IPS DF 6.9 (cell line): ENCODE measurements at regions not wholly inside any gene's neighbourhood (a gene's known extent, or its start where the extent isn't known, plus 50 kb on each side); places are given as distances from the start of the nearest gene placed in this dataset.

Experiments used
- DNase-seq: peaks from one replicate; pipeline ENCODE4 v3.0.0-alpha.2; 2013; ENCODE audit warnings: low read depth, low spot score
- H3K27ac ChIP-seq: one replicate; pipeline ENCODE4 v1.5.1; 2013; ENCODE audit warnings: low read length, control low read depth
- H3K27me3 ChIP-seq: 2 replicates; pipeline ENCODE4 v1.6.1; 2013; ENCODE audit warnings: mild to moderate bottlenecking, low read length; ENCODE audit not compliant: control insufficient read depth, insufficient read depth
- H3K36me3 ChIP-seq: 2 replicates; pipeline ENCODE4 v1.6.1; 2013; ENCODE audit warnings: low read length; ENCODE audit not compliant: control insufficient read depth, insufficient read depth
- H3K4me1 ChIP-seq: 2 replicates; pipeline ENCODE4 v1.6.1; 2013; ENCODE audit warnings: low read length; ENCODE audit not compliant: control insufficient read depth, insufficient read depth
- H3K4me3 ChIP-seq: 2 replicates; pipeline ENCODE4 v1.5.1; 2013; ENCODE audit warnings: mild to moderate bottlenecking, low read length
- H3K9me3 ChIP-seq: 2 replicates; pipeline ENCODE4 v1.6.1; 2013; ENCODE audit warnings: low read length, inconsistent platforms; ENCODE audit not compliant: control insufficient read depth, insufficient read depth
- WGBS: extraction: QIAGEN DNeasy Blood & Tissue Kit; methylation state at CpG from one replicate; pipeline ENCODE4 v1.1.7; 2013; ENCODE audit warnings: mixed read lengths, missing lambda C conversion rate; ENCODE audit not compliant: insufficient read length, insufficient coverage; 5-methylcytosine and 5-hydroxymethylcytosine counted together

DNA sequence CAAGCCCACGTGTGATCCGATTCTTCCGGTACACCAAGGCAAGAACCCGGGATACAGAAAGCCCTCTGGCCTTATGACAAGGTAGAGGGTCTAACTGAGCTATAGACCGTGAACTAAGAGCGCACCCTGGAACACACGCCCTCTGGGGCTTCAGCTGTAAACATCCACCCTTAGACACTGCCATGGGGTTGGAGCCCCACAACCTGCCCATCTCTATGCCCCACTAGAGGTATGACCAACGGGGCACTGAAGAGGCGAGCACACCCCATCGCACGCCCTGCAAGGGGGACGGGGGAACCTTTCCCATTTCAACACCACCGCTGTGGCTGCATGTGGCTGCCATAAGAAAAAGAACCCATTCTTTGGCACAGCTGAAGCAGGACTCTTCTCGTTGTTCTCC is 1206.0 kb upstream of the TMEM132C start:
- DNase-seq, result no peak
- Histone ChIP-seq H3K4me3 (no peak overlapping the region), H3K9me3 (no peaks in the 10 kb centered on the region; the same call in 1 of the 2 replicates), H3K4me1 (no peaks in the 10 kb centered on the region), H3K27me3 (no peaks in the 10 kb centered on the region), H3K27ac (no peak overlapping the region), H3K36me3 (no peaks in the 10 kb centered on the region)
- no CpG with 5 or more reads among the region's 14 CpGs for WGBS

DNA sequence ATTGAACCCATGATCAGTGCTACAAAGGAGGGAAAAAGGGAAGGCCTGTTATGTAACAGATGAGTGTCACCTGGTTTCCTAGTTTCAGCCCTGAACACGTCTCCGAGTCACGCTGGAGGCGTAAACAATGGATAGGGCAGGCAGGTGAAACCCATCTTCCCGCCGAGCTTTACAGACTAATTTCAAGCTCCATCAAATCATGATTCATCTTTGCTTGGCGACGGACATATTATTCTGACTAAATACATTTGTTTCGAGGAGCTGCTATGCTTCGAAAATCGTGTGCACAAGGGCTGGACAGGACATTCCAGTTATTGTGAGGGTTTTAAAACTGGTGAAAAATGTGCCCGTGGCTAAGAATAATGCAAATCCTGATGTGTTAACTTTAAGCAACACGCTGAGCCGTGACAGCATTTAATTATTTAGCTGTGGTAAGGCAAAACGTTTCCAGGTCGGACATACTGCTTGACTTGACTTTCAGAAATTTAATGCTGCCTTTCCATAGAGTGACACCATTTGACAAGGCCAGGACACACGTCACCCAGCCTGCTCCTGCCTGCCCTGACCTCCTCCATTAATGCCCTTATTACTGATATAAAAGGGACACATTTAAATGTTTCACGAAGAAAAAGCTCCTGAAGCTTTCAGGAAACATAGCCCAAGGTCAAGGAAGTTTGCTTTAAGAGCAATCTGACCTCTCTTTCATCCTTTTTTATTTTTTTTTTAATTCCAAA is 1203.5 kb upstream of the TMEM132C start:
- DNase-seq, result no peak

DNA sequence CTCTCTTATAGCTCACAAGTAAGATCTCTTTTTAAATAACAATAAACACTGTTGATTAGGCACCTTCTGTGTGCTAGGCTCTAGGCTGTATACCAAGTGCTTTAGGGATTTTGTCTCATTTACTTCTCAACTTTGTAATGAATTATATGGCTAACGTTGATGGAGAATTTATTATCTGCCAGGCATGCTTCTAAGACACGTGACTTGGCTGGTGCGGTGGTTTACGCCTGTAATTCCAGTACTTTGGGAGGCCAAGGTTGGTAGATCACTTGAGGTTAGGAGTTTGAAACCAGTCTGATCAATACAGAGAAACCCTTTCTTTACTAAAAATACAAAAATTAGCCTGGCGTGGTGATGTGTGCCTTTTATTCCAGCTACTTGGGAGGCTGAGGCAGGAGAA is 1202.8 kb upstream of the TMEM132C start:
- H3K4me3 ChIP-seq, result no peak overlapping the region
- no peak for DNase-seq
- H3K4me1 ChIP-seq, result no peaks in the 10 kb centered on the region
- no peaks in the 10 kb centered on the region for H3K36me3 ChIP-seq
- no peaks in the 10 kb centered on the region for H3K27me3 ChIP-seq
- H3K9me3 ChIP-seq, result no peaks in the 10 kb centered on the region; the same call in 1 of the 2 replicates
- no peak overlapping the region for H3K27ac ChIP-seq
- WGBS, result no CpG with 5 or more reads among the region's 5 CpGs

More for the DNA sequence above, 1203.5 kb upstream of the TMEM132C start:
- Histone ChIP-seq H3K4me1 (no peaks in the 10 kb centered on the region), H3K4me3 (no peak overlapping the region), H3K36me3 (no peaks in the 10 kb centered on the region), H3K27me3 (no peaks in the 10 kb centered on the region), H3K27ac (no peak overlapping the region), H3K9me3 (no peaks in the 10 kb centered on the region; the same call in 1 of the 2 replicates)
- WGBS, result no CpG with 5 or more reads among the region's 18 CpGs

DNA sequence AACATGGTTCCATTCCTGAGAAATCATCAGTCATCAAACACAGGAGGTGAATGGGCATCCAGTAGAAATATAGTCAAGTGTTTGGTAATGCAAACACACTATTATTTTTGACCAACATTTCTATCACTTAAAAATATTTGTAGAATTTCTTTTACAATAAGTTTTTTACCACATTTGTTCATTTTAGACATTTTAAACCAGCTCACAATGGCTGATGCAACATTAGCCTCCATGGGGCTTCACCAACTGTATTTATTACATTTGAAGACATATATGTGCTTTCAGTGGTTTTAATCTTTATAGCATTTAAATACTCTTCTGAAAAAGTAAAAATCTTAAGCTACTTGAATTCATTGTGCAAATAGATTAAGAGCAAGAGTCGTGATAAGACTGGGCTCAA is 1201.4 kb upstream of the TMEM132C start:
- H3K4me1 ChIP-seq, result no peaks in the 10 kb centered on the region
- H3K27me3 ChIP-seq, result no peaks in the 10 kb centered on the region
- no peaks in the 10 kb centered on the region for H3K36me3 ChIP-seq
- no CpG with 5 or more reads among the region's 1 CpG for WGBS
- peaks cover 3% of the 10 kb centered on the region for H3K9me3 ChIP-seq
- no peak overlapping the region for H3K27ac ChIP-seq
- no peak overlapping the region for H3K4me3 ChIP-seq
- DNase-seq, result no peak

DNA sequence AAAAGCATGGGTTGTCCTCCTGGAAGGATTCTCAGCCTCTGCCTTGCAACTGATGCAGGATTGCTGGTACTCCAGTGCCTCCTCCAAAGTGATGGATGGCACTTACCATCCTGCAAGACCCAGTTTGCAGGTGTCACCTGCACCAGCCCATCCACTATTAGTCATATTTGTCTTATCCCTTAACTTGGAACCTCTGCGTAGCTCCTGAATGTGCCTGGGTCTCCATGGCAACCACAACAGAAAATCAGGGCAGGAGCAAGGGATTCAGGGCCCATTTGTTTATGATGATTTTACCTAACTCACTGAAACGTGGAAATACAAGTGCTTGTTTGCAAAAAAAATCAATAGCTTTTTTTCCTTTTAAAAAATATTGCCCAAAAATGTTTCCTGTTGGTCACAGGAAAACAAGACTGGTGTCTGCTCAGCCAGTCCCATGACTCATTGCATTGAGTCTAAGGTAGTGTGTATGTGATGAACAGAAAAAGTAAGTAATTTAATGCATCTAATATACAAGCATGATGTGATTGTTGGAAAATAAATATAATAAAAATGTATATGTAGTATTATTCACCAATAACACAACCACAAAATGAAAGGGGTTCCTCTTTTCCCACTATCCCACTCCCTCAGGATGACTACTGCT is 1196.3 kb upstream of the TMEM132C start:
- no CpG with 5 or more reads among the region's 2 CpGs for WGBS
- Histone ChIP-seq H3K4me1 (no peaks in the 10 kb centered on the region), H3K27me3 (no peaks in the 10 kb centered on the region), H3K9me3 (peaks cover 3% of the 10 kb centered on the region), H3K27ac (no peak overlapping the region), H3K4me3 (no peak overlapping the region), H3K36me3 (no peaks in the 10 kb centered on the region)
- no peak for DNase-seq

DNA sequence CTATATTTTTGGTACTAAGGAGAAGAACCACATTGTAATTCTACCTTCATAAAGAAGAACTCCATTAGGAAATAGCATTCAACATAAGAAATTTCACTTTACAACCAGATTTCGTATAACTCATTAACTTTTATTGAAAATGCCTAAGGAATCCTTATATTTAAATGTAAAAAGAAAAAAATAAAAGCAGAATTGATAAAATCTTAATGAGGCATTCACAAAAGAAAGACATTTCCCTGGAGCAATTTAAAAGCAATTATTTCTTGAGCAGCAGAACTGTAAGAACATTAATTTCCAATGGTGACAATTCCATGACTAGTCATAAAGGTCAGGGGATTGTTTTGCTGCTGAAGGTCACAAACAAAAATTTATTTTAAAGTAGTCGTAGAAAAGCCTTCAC is 1192.8 kb upstream of the TMEM132C start:
- whole genome bisulfite sequencing, result no CpG with 5 or more reads among the region's 2 CpGs
- H3K27me3 ChIP-seq, result no peaks in the 10 kb centered on the region
- H3K4me3 ChIP-seq, result no peak overlapping the region
- no peak overlapping the region for H3K27ac ChIP-seq
- peaks cover 6% of the 10 kb centered on the region for H3K9me3 ChIP-seq
- no peaks in the 10 kb centered on the region for H3K36me3 ChIP-seq
- DNase-seq, result no peak
- no peaks in the 10 kb centered on the region for H3K4me1 ChIP-seq

DNA sequence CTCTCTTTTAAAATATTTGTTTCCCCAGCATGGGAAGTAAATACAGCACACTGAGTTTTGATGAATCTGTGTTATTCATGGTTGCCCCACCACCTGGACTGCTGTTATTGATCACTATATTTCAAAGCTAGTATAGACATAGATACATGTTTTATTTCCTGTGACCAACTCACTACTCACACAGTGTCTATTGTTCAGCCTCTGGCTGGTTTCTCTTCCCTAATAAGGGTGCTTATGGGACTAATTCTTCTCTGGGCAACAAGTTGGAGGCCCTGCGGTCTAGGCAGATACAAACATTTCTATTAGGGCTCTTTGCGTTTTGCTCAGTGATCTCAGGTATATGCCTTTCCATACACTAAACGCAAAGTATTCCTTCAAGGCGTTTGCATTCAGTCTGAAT is 1191.0 kb upstream of the TMEM132C start:
- Histone ChIP-seq H3K27me3 (no peaks in the 10 kb centered on the region), H3K36me3 (no peaks in the 10 kb centered on the region), H3K4me1 (no peaks in the 10 kb centered on the region), H3K27ac (no peak overlapping the region), H3K9me3 (peaks cover 3% of the 10 kb centered on the region; the same call in 1 of the 2 replicates), H3K4me3 (no peak overlapping the region)
- whole genome bisulfite sequencing, result no CpG with 5 or more reads among the region's 4 CpGs
- no peak for DNase-seq

DNA sequence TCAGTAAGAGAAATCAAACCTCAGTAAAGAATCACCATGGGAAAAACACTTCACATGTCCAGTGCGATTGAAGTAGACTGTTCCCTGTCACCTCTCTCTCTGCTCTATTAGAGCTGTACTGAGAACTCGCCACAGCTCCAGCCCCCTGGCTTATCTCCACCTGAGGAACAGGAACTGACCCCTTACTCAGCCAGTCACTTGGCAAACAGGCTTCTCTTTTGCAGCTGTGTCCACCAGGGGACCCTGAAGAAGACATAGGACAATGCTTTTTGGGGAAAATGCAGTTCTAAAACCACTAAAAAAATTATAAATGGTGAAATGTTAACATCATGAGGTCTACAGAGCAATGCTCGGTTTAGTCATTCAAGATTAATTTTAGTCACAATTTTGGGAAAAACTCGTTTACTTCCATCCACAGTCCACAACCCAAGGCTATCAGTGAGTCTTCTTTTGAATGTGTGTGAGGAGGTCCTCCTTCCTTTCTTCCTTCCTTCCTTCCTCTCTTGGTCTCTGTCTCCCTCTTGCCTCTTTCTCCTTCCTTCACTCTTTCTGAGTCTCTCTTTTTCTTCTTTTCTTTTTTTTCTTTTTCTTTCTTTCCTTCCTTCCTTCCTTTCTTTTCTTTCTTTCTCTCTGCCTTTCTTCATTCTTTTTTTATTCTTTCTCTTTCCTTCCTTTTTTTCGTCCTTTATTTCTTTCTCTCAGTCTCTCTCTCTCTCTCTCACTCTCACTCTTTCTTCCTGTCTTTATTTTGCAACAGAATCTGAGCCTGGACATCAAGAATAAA is 1189.5 kb upstream of the TMEM132C start:
- no peaks in the 10 kb centered on the region for H3K27me3 ChIP-seq
- WGBS, result 80% methylated on average over 1 of the region's 5 CpGs
- H3K4me3 ChIP-seq, result no peak overlapping the region
- no peaks in the 10 kb centered on the region for H3K4me1 ChIP-seq
- H3K9me3 ChIP-seq, result peaks cover 3% of the 10 kb centered on the region; the same call in 1 of the 2 replicates
- H3K27ac ChIP-seq, result no peak overlapping the region
- H3K36me3 ChIP-seq, result no peaks in the 10 kb centered on the region
- DNase-seq, result no peak

DNA sequence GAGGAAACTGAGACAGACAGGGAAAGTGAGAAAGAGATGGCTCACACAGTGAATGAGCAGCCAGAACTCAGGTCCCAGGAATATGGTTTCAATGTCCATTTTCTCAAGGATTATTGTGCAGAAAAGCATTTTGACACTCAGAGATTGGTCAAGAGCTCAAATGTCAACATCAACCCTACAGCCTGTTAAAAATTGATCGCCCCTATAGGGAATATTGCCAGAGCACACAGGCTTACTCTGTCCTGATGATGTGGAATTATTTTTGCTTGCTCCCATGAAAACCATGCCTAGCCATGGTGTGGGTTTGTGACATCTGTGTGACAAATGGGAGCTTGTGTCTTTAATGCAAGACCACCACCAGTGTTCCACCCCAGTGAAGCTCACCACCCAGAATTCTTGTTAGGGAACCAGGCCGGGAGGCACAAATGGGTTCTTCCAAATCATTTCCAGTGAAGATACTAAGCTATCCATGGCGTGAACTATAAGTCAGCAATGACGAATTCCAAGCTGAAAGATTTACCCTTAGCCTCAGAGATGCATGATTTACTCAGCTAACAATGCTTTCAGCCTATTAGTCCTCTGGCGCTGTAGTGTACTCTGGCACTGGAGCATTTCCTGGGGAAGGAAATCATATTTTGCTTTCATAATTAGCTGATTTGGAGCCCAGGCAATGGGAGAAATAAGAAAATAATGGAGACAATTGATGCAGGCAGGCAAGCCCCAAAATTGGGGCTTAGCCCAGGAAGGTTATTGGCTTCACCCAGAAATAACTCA is 1188.2 kb upstream of the TMEM132C start:
- no peak overlapping the region for H3K27ac ChIP-seq
- no peaks in the 10 kb centered on the region for H3K36me3 ChIP-seq
- H3K27me3 ChIP-seq, result no peaks in the 10 kb centered on the region
- no CpG with 5 or more reads among the region's 5 CpGs for WGBS
- H3K4me1 ChIP-seq, result no peaks in the 10 kb centered on the region
- no peak for DNase-seq
- H3K9me3 ChIP-seq, result peaks cover 3% of the 10 kb centered on the region; the same call in 1 of the 2 replicates
- no peak overlapping the region for H3K4me3 ChIP-seq

DNA sequence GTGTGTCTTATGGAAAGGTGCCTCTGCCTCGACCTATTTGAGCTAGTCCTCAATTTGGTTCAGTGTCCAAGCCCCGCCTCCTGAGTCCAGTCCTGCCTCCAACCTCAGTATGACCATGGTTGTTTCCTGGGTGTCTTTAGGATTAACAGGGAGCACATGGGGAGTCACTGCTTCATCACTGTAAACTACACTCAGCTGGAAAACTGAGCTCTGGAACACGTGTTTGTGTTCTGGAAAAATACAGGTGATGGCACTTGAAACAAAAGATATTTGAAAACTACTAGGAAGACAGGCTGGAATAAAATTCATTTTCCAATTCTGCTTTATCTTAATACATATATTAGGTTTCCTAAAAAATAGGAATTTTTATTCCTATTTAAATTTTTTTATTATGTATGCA is 1187.3 kb upstream of the TMEM132C start:
- Histone ChIP-seq H3K9me3 (peaks cover 3% of the 10 kb centered on the region; the same call in 1 of the 2 replicates), H3K4me1 (no peaks in the 10 kb centered on the region), H3K4me3 (no peak overlapping the region), H3K36me3 (no peaks in the 10 kb centered on the region), H3K27me3 (no peaks in the 10 kb centered on the region), H3K27ac (no peak overlapping the region)
- no peak for DNase-seq
- no CpG with 5 or more reads among the region's 3 CpGs for WGBS
